HCT116 (cell line): ENCODE measurements at regions not wholly inside any gene's neighbourhood (a gene's known extent, or its start where the extent isn't known, plus 50 kb on each side); places are given as distances from the start of the nearest gene placed in this dataset.

Experiments used
- ATAC-seq: fragments of 200-7000 bp; cut with Tn5 transposase; 2 replicates; pipeline ENCODE4 v1.9.1; 2020; ENCODE audit warnings: mild to moderate bottlenecking, moderate library complexity
- BruUV-seq: library from RNA; stranded (reverse); fragments of 400-500 nt; replicated peaks from 2 replicates; lab custom pipeline; 2021; lab: Mats Ljungman, UMichigan
- CTCF ChIA-PET: fragments of 300-600 bp; sonication (Branson Sonifier 250); formaldehyde crosslinking; loops from one replicate; lab custom pipeline; 2021; ENCODE audit warnings: antibody characterized with exemption; lab: Charles Lee
- POLR2A ChIA-PET: fragments of 300-600, 350-600 bp; sonication (Branson Sonifier 250); formaldehyde crosslinking; loops from one replicate; lab custom pipeline; 2021; ENCODE audit warnings: antibody characterized with exemption; lab: Charles Lee
- RAD21 ChIA-PET, 2 experiments: fragments of 300-600 bp; sonication (Branson Sonifier 250); formaldehyde crosslinking; loops; one replicate each; lab custom pipeline; 2023; ENCODE audit warnings: low total read pairs in 2 of 2; ENCODE audit not compliant: uncharacterized antibody in 2 of 2, unreplicated experiment in 2 of 2, low non-redundant PET in 1 of 2; lab: Charles Lee
- DNase-seq: peaks from one replicate; pipeline ENCODE4 v3.0.0-alpha.2; 2010; ENCODE audit warnings: low read depth, low spot score
- H2AFZ ChIP-seq: fragments of 200-600 bp; shearing (Covaris generic), sonication (generic); 2 replicates; pipeline ENCODE4 v1.6.1; 2017; ENCODE audit warnings: low read depth, mixed run types, mixed read lengths, antibody characterized with exemption, low read length; ENCODE audit not compliant: poor library complexity, severe bottlenecking
- H3K27ac ChIP-seq: 2 replicates; pipeline ENCODE4 v1.5.1; 2012; ENCODE audit warnings: low read depth, low read length
- H3K27me3 ChIP-seq: fragments of 200-600 bp; sonication (generic); 2 replicates; pipeline ENCODE4 v1.6.1; 2016; ENCODE audit warnings: mixed run types, low read length, mixed read lengths; ENCODE audit not compliant: insufficient read depth
- H3K36me3 ChIP-seq, 2 experiments: fragments of 200-500 bp in 1 of 2; fragments of 200-600 bp in 1 of 2; sonication (Bioruptor generic) in 1 of 2; sonication (generic) in 1 of 2; 2 replicates each; pipeline versions ENCODE4 v1.5.1 to v1.6.1; 2014 to 2016; ENCODE audit warnings: low read length in 2 of 2, inconsistent platforms in 1 of 2, mixed read lengths in 1 of 2, mixed run types in 1 of 2; ENCODE audit not compliant: insufficient read depth in 2 of 2, control insufficient read depth in 1 of 2
- H3K4me1 ChIP-seq, 2 experiments: fragments of 200-600 bp in 1 of 2; sonication (generic) in 1 of 2; 2 replicates each; pipeline versions ENCODE4 v1.5.1 to v1.6.1; 2012 to 2017; ENCODE audit warnings: low read length in 2 of 2, inconsistent platforms in 1 of 2, mild to moderate bottlenecking in 1 of 2, mixed read lengths in 1 of 2, mixed run types in 1 of 2, moderate library complexity in 1 of 2; ENCODE audit not compliant: insufficient read depth in 2 of 2, control insufficient read depth in 1 of 2
- H3K4me2 ChIP-seq: fragments of 200-600 bp; sonication (generic); 2 replicates; pipeline ENCODE4 v1.6.1; 2017; ENCODE audit warnings: mixed run types, low read length, mixed read lengths
- H3K4me3 ChIP-seq, 2 experiments: fragments of 200-600 bp in 1 of 2; sonication (generic) in 1 of 2; replicated peaks in 1 of 2; 2 replicates each; pipeline ENCODE4 v1.5.1; 2011 to 2016; ENCODE audit warnings: low read length in 2 of 2, control low read depth in 1 of 2, low read depth in 1 of 2, mild to moderate bottlenecking in 1 of 2, mixed read lengths in 1 of 2, mixed run types in 1 of 2
- H3K79me2 ChIP-seq: fragments of 200-600 bp; sonication (generic); 2 replicates; pipeline ENCODE4 v1.6.1; 2017; ENCODE audit warnings: mild to moderate bottlenecking, mixed run types, low read length, moderate library complexity, mixed read lengths; ENCODE audit not compliant: insufficient read depth
- H3K9ac ChIP-seq: fragments of 200-600 bp; sonication (generic); 2 replicates; pipeline ENCODE4 v1.6.1; 2016; ENCODE audit warnings: low read length, mixed read lengths
- H3K9me2 ChIP-seq: fragments of 200-600 bp; sonication (generic), shearing (Covaris generic); 2 replicates; pipeline ENCODE4 v1.6.1; 2017; ENCODE audit warnings: mixed run types, mild to moderate bottlenecking, moderate library complexity; ENCODE audit not compliant: insufficient read depth
- H3K9me3 ChIP-seq, 2 experiments: fragments of 200-500 bp in 1 of 2; fragments of 200-600 bp in 1 of 2; sonication (Bioruptor generic) in 1 of 2; sonication (generic) in 1 of 2; 2 replicates each; pipeline ENCODE4 v1.6.1; 2014 to 2017; ENCODE audit warnings: low read length in 2 of 2, mixed read lengths in 2 of 2, inconsistent platforms in 1 of 2, low read depth in 1 of 2, mild to moderate bottlenecking in 1 of 2, mixed run types in 1 of 2, moderate library complexity in 1 of 2; ENCODE audit not compliant: control insufficient read depth in 1 of 2, insufficient read depth in 1 of 2
- H4K20me1 ChIP-seq: fragments of 200-600 bp; sonication (generic), shearing (Covaris generic); 2 replicates; pipeline ENCODE4 v1.6.1; 2017; ENCODE audit warnings: mixed run types, mild to moderate bottlenecking, moderate library complexity; ENCODE audit not compliant: insufficient read depth
- ATF3 ChIP-seq: IDR thresholded peaks from 2 replicates; pipeline ENCODE4 v1.6.1; 2012
- CBX3 ChIP-seq: IDR thresholded peaks from 2 replicates; pipeline ENCODE4 v1.6.1; 2012; ENCODE audit warnings: low read depth
- CTCF ChIP-seq, 3 experiments: fragments of 200-600 bp in 1 of 3; sonication (generic) in 1 of 3; IDR thresholded peaks in 2 of 3; conservative IDR thresholded peaks in 1 of 3; 2 replicates each; pipeline ENCODE4 v1.5.1; 2012 to 2017; ENCODE audit warnings: low read depth in 2 of 3, low read length in 2 of 3, antibody characterized with exemption in 1 of 3, borderline replicate concordance in 1 of 3, control low read depth in 1 of 3, mild to moderate bottlenecking in 1 of 3, mixed read lengths in 1 of 3, mixed run types in 1 of 3, moderate library complexity in 1 of 3; ENCODE audit not compliant: insufficient read depth in 1 of 3
- EZH2 ChIP-seq: fragments of 200-600 bp; sonication (generic); IDR thresholded peaks from 2 replicates; pipeline ENCODE4 v1.6.1; 2017; ENCODE audit warnings: antibody characterized with exemption, mixed run types
- EZH2phosphoT487 ChIP-seq: fragments of 200-600 bp; IDR thresholded peaks from 2 replicates; pipeline ENCODE4 v1.6.1; 2018; ENCODE audit warnings: antibody characterized with exemption, borderline replicate concordance
- JUND ChIP-seq: IDR thresholded peaks from 2 replicates; pipeline ENCODE4 v1.6.1; 2012
- MAX ChIP-seq: IDR thresholded peaks from 2 replicates; pipeline ENCODE4 v1.6.1; 2012
- POLR2A ChIP-seq: IDR thresholded peaks from 2 replicates; pipeline ENCODE4 v1.7.0; 2011; ENCODE audit warnings: borderline replicate concordance; ENCODE audit not compliant: insufficient read depth, insufficient read length; ENCODE audit errors: extremely low read depth
- POLR2AphosphoS5 ChIP-seq: IDR thresholded peaks from 2 replicates; pipeline ENCODE4 v1.6.1; 2011; ENCODE audit warnings: mild to moderate bottlenecking, low read depth, low read length, moderate library complexity
- RAD21 ChIP-seq: IDR thresholded peaks from 2 replicates; pipeline ENCODE4 v1.6.1; 2012; ENCODE audit warnings: low read depth, mild to moderate bottlenecking
- REST ChIP-seq: IDR thresholded peaks from 2 replicates; pipeline ENCODE4 v1.6.1; 2012; ENCODE audit warnings: low read depth
- SP1 ChIP-seq: IDR thresholded peaks from 2 replicates; pipeline ENCODE4 v1.6.1; 2012; ENCODE audit warnings: low read depth
- ZBTB33 ChIP-seq: IDR thresholded peaks from 2 replicates; pipeline ENCODE4 v1.6.1; 2011; ENCODE audit warnings: mild to moderate bottlenecking, low read length, moderate library complexity; ENCODE audit not compliant: insufficient replicate concordance; ENCODE audit errors: extremely low read depth
- ZFX ChIP-seq: fragments of 450-650 bp; IDR thresholded peaks from 2 replicates; pipeline ENCODE4 v1.6.1; 2017
- intact Hi-C: fragments of 100-400 bp; cut with micrococcal nuclease; formaldehyde crosslinking; loops from 2 replicates; pipeline ENCODE4 v1.10.0; 2022

- H3K4me2 ChIP-seq: no peak overlapping the region
- no peaks in the 10 kb centered on the region for H3K79me2 ChIP-seq
- no peak for TF ChIP-seq JUND
- no peak for TF ChIP-seq MAX
- TF ChIP-seq EZH2: no peak
- TF ChIP-seq, all 23 proteins: peak for 0
- H3K27me3 ChIP-seq: no peaks in the 10 kb centered on the region
- ATAC-seq (no peak), DNase-seq (no peak)
- ChIA-PET RAD21 (no interaction called here), CTCF (no interaction called here), POLR2A (no interaction called here)
- no peak overlapping the region for H3K4me3 ChIP-seq
- no peaks in the 10 kb centered on the region for H3K4me1 ChIP-seq
- no peak overlapping the region for H2AFZ ChIP-seq
- no peak overlapping the region for H3K9ac ChIP-seq
- no peak overlapping the region for H3K27ac ChIP-seq
- no TSS peak for BruUV-seq
- H3K9me3 ChIP-seq: no peaks in the 10 kb centered on the region
- intact Hi-C loops: no loop called here
- H4K20me1 ChIP-seq: no peaks in the 10 kb centered on the region
- H3K9me2 ChIP-seq: no peaks in the 10 kb centered on the region
- no peaks in the 10 kb centered on the region for H3K36me3 ChIP-seq
Observed at GRCh38 chr4:20580907-20581306, 119.4 kb upstream of the PACRGL start.

- Histone ChIP-seq H3K27ac (no peak overlapping the region), H3K36me3 (no peaks in the 10 kb centered on the region), H2AFZ (no peak overlapping the region), H4K20me1 (no peaks in the 10 kb centered on the region), H3K9me2 (no peaks in the 10 kb centered on the region), H3K79me2 (no peaks in the 10 kb centered on the region), H3K4me2 (no peak overlapping the region), H3K9me3 (no peaks in the 10 kb centered on the region), H3K4me3 (no peak overlapping the region), H3K27me3 (no peaks in the 10 kb centered on the region), H3K9ac (no peak overlapping the region), H3K4me1 (no peaks in the 10 kb centered on the region)
- intact Hi-C loops: no loop called here
- ATAC-seq: no peak
- DNase-seq: no peak
- RAD21 ChIA-PET: no interaction called here
- CTCF ChIA-PET: no interaction called here
- POLR2A ChIA-PET: no interaction called here
- BruUV-seq: no TSS peak
- TF ChIP-seq ATF3: no peak
- no peak for TF ChIP-seq ZFX
- TF ChIP-seq CTCF (IDR thresholded peaks at IDR 0.05 in 2 of 3, conservative IDR thresholded peaks at IDR 0.05 in 1 of 3; ENCODE audit: borderline replicate concordance in 1 of 3, insufficient read depth in 1 of 3, low read depth in 2 of 3, low read length in 2 of 3): no peak
- TF ChIP-seq CBX3: no peak
- TF ChIP-seq SP1: no peak
- no peak for TF ChIP-seq EZH2
- TF ChIP-seq REST: no peak
- no peak for TF ChIP-seq POLR2A
- no peak for TF ChIP-seq ZBTB33
- no peak for TF ChIP-seq EZH2phosphoT487
- TF ChIP-seq POLR2AphosphoS5: no peak
- TF ChIP-seq RAD21: no peak
Observed at GRCh38 chr4:20589436-20589835, 110.8 kb upstream of the PACRGL start.
